ENCODE measurements at regions not wholly inside any gene's neighbourhood (a gene's known extent, or its start where the extent isn't known, plus 50 kb on each side); places are given as distances from the start of the nearest gene placed in this dataset.
"Not testable (repeated sequence)": the region's sequence is repeated elsewhere in the genome, so short reads cannot be mapped to it uniquely, and the experiment has no call there.

DNA sequence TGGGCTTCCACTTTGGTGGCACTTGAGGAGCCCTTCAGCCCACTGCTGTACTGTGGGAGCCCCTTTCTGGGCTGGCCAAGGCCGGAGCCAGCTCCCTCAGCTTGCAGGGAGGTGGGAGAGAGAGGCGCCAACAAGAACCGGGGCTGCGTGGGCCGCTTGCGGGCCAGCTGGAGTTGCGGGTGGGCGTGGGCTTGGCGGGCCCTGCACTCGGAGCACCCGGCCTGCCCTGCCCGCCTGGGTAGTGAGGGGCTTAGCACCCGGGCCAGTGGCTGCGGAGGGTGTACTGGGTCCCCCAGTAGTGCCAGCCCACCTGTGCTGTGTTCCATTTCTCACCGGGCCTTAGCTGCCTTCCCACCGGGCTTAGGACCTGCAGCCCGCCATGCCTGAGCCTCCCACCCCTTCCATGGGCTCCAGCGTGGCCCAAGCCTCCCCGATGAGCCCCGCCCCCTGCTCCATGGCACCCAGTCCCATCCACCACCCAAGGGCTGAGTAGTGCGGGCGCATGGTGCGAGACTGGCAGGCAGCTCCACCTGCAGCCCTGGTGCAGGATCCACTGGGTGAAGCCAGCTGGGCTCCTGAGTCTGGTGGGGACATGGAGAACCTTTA, 437.9 kb upstream of the API5 start:
- not testable (repeated sequence) for DNase-seq

DNA sequence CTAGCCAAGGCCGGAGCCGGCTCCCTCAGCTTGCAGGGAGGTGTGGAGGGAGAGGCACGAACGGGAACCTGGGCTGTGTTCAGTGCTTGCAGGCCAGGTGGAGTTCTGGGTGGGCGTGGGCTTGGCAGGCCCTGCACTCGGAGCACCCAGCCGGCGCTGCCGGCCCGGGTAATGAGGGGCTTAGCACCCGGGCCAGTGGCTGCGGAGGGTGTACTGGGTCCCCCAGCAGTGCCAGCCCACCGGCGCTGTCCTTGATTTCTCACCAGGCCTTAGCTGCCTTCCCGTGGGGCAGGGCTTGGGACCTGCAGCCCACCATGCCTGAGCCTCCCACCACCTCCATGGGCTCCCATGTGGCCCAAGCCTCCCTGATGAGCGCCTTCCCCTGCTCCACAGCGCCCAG, 430.5 kb upstream of the API5 start:
- not testable (repeated sequence) for DNase-seq

DNA sequence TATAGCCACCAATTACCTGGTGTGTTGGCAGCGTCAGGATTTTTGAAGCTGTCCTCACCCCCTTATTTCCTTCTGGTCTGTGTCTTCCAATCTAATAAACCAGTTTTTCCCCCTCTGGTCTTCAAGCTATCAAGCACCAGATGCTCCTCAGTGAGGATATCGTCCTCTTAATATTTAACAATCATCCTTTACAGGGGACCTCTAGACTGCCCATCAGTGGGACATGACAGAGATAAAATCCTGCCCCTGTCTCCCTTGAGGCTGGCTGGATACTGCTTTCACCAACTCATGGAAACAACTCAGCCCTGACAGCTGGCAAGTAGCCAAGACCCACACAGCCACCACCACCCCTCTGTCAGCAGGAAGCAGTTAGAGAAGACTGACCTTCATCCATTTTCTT, 421.0 kb upstream of the API5 start:
- DNase-seq, result no peak

DNA sequence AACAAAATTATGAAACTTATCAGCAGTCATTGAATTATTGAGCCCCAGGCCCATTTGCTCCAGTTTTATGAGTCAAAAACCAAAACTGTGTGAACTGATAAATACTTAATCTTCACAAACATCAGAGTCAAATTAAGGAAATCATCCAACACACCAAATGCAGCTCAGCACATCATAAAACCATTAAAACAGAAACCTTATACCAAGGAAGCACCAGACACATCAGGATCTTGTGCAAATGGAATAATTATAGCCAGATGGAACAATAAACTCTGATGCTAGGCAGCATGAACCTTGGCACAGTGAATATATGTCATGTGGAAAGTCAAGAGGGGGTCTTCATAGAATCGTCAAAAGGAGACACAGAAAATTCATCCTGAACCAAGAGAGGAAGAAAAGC, 410.7 kb upstream of the API5 start:
- no peak for DNase-seq

DNA sequence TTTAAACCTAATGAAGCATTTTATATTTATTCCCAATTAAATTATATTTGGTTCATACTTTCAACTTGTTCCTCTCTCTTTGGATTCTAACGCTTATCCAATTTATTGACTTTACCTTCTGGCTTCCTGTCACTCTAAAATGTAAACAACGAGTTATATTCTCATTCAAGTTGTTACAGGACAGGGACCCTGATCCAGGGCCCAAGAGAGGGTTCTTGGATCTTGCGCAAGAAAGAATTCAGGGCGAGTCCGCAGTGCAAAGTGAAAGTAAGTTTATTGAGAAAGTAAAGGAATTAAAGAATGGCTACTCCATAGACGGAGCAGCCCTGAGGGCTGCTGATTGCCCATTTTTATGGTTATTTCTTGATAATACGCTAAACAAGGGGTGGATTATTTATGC, 405.6 kb upstream of the API5 start:
- no peak for DNase-seq

DNA sequence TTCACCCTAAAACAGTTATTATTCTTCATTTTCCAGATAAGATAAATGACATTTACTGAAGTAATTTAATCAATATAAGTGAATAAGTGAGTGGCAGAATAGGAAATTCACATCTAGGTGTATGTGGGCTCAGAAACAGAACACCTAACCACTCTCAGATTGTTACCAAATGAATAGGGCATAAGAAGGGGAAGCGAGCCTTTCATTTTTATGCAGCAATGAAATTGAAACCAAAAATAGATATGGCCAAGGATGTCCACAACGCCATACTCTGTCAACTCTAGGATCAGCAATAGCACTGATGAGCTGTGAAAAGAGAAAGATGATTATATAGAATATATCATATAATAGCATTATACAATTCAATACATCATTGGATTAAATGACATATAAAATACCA, 398.1 kb upstream of the API5 start:
- DNase-seq, result no peak

DNA sequence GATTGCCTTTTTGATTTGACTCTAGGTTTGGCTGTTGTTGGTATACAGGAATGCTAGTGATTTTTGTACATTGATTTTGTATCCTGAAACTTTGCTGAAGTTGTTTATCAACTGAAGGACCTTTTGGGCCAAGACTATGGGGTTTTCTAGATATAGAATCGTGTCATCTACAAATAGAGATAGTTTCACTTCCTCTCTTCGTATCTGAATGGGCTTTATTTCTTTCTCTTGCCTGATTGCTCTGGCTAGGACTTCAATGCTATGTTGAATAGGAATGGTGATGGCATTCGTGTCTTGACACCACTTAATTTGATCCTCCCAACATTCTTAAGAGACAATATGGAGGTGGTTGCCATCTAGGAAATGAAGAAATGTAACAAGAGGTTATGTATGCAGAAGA, 388.1 kb upstream of the API5 start:
- DNase-seq, result no peak

DNA sequence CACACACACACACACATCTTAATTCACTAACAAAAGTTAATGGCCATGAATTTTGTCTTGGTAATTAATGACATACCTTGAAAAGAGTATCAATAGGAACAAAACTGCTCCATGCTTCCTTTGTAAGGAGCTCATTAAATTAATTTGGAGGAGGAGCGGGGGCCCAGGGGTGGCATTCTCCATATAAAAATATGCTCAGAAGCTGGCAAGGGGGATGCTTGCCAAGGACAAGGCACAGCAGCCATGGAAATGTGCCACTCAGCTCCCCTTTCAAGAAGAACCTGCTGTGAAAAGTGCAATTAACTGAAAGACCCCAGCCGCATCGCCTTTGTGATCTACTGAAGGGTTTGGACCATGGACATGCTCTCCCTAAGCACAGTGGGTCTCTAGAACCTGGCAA, 385.9 kb upstream of the API5 start:
- no peak for DNase-seq

DNA sequence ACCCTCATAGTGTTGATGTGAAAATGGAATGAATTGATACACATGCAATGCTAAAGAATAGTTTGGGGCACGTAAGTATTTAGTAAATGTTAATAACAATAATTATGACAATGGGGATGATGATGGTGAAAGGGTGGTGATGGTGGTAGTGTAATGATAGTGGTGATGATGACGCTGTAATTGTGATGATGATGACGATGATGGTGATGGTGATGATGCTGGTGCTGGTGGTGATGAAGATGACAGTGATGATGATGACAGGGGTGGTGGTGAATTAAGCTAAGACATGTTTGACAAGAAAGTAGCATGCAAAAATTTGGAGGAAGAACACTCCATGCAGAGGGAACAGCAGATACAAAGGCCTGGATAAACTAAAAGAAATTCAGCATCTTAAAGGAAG, 364.4 kb upstream of the API5 start:
- DNase-seq, result no peak

DNA sequence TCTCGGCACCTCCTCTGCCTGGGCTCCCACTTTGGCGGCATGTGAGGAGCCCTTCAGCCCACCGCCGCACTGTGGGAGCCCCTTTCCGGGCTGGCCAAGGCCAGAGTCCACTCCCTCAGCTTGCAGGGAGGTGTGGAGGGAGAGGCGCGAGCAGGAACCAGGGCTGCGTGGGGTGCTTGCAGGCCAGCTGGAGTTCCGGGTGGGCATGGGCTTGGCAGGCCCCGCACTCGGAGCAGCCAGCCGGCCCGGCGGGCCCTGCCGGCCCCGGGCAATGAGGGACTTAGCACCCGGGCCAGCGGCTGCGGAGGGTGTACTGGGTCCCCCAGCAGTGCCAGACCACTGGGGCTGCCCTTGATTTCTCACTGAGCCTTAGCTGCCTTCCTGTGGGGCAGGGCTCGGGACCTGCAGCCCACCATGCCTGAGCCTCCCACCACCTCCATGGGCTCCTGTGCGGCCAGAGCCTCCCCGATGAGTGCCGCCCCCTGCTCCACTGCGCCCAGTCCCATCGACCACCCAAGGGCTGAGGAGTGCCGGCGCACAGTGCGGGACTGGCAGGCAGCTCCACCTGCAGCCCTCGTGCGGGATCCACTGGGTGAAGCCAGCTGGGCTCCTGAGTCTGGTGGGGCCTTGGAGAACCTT, 361.9 kb upstream of the API5 start:
- not testable (repeated sequence) for DNase-seq

DNA sequence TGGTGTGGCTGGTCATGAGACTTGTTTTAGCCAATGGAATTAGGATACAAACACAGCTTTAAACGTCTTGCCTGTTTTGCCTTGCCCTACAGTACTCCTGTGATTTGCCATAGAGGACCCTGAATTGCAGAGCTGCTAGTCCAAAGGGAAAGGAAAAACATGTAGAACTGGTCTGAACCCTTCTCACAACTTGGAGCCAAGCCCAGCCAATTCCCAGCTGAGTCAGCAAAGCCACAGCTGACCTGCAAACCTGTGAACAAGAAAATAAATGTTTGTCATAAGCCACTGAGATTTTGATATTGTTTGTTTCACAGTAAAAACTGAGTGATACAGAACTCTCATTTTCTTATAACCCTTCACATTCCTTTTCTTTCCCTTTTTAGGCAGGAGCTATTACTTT, 360.5 kb upstream of the API5 start:
- no peak for DNase-seq

DNA sequence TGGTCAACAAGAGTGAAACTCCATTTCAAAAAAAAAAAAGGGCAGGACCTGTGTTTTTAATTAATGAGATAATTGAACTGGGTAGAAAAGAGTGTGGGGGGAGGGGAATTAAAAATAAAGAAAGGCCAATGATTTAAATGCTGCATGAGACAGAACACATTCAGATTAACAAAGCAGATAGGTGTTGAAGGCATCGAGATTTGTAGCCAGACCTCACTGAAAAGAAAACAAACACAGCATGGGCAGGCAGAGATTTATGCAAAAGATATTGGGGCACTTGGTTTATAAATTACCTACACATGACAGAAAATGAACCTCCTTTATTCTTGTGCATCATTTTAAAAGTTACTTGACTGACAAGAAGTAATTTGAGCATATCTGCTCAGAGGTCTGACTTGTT, 354.0 kb upstream of the API5 start:
- no peak for DNase-seq

DNA sequence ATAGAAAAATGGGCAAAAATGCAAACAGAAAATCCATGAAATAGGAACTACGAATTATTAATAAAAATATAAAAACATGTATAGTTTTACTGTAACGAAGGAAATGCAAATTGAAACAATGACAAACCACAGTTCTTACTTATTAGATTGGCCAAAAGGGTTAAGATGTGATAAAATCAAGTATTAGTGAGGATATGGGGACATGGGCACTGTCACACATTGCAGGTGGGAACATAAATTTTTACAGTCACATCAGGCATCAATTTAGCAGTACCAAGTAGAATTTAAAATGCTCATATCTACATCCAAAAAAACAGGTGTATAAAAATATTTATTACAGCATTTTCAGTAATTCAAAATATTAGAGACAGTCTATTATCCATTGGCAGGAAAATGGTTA, 353.2 kb upstream of the API5 start:
- no peak for DNase-seq

DNA sequence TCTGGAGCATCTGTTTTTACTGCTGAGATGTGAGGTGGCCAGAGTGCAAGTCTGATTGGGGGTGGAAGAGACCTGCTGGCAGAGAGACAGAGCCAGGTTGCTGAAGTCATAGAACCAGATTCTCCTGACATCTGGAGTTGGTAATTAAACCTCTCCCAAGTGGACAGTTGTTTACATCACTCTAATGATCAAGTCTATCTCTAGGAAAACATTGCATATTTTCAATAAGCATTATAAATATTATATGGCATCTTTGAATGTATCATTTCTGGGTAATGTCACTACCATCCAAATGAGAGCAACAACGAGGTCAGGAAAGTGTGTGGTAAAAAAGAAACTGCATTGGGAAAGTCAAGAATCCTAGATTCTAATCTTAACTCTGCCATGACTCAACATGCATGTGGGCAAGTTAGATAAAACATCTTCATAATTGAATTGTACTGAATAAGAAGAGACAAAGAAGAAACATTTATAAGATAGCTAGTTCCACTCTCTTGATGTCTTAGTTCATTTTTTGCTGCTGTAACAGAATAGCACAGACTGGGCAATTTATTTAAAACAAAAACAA, 351.2 kb upstream of the API5 start:
- no peak for DNase-seq

DNA sequence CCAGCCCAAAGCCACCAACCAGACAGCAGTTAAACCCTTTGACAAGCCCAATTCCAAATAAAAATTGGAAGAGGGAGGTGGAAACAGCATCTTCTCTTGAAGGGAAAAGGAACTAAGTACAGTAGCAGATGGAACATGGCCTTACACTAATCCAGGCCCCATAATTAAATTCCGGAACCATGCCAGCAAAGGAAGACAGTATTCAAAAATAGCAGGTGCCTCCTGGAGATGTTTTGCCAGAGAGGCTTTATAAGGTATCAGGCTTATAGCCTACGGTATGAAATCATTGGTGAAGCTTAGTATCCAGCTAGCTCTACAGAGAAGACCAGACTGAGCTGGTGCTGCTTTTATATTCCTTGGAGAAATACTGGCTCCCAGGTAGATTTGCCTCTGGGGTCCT, 344.1 kb upstream of the API5 start:
- no peak for DNase-seq

DNA sequence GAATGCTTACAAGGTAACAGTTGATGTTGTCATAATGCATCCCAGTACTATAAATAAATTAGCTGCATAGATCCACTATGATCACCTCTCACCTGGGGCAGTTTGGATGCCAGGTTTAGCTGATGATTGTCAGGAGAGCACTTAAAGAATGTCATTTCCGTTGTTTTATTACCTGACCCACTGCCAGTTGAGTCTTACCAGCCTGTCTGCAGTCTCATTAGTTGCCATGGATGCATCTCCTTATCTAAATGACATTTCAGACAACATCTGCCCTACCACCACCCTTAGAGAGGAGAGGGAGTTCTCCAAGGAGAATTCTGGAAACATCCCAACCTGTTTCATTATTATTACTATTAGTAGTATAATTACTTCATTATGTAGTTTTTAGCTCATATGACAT, 339.1 kb upstream of the API5 start:
- peak; percentile 79 to 82 for DNase-seq

DNA sequence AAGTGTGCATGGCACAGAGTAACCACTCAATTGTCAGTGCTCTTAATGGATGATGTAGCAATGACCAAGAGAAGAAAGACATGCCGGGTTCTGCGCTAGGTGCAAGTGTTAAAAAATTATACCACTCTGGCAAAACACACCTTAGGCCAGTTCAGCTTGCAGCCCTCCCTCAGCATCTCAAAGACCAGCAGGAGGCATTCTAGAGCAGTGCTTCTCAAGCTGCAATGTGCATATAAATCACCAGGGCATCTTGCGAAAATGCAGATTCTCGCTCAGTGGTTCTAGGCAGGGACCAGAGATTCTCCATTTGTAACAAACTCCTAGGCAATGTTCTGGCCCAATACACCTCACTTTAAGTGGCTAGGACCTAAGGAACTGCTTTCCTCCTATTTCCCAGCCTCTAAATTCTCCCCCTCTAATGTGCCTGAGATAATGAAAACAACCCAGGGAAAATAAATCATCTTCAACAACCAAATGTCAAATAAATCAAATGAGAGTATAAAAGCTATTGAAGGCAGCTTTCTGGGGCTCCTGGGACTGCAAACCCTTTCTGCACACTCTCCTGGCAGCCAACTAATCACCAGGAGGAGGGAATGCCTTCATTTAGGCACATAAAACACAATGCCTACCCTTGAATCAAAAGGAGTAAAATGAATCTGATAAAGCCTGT, 337.2 kb upstream of the API5 start:
- peak; percentile 69 to 91 for DNase-seq

DNA sequence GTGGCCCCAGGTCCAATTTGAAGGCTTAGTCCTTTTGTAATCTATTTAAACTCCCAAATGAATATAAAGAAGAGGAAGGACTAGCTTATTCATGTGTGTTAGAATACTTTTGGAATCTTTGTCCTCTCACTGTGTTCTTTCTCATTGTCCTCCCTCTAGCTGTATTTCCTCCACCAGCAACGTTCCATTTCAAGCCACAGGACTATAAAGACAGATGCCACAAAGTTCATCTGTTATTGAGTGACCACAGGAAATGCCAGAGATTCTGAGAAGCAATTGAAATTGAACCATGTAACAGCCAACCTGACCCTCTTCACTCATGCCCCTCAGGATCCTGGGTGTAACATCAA, 336.6 kb upstream of the API5 start:
- DNase-seq, result no peak

DNA sequence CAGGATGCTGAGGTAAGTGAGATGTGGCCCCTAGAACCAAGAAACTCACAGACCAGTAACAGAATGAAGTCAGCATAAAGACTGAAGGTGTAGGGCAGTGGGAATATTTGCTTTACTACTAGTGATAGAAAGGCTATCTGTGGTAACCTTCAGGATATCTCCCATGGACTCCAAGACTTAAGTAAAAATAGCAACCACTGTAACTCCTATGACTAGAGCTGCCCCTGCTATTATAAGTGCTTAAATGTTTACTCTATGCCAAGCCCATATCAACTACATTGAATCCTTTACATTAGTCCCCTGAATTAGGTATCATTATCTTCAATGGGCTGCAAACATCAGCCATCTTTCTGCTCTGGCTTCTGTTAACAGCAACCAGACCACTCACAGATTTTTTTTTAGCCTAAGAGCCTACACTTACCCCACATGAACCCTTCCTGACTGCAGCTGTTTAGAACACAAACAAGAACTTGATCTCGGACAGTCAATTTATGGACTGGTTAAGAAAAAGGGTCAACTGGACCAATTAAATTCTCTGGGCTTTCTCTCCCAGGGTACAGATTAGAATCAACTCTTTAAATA, 335.1 kb upstream of the API5 start:
- DNase-seq, result peak; percentile 12 to 29

DNA sequence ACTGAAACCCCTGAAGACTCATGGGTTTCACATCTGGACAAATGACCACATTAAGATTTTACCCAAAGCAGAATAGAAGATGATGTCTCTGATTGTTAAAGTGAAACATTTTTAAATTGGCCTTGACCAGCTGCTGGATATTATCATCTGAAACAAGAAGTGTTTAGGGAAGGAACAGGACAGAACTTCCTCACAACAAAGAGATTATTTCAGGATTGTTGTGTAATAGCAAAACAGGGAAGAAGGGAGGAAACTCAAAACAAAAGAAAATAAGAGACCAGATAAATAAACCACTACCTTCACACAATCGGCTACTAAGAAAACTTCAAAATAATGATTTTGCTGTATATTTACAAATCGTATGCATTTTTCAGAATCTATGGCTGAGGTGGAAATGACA, 319.2 kb upstream of the API5 start:
- no peak for DNase-seq

DNA sequence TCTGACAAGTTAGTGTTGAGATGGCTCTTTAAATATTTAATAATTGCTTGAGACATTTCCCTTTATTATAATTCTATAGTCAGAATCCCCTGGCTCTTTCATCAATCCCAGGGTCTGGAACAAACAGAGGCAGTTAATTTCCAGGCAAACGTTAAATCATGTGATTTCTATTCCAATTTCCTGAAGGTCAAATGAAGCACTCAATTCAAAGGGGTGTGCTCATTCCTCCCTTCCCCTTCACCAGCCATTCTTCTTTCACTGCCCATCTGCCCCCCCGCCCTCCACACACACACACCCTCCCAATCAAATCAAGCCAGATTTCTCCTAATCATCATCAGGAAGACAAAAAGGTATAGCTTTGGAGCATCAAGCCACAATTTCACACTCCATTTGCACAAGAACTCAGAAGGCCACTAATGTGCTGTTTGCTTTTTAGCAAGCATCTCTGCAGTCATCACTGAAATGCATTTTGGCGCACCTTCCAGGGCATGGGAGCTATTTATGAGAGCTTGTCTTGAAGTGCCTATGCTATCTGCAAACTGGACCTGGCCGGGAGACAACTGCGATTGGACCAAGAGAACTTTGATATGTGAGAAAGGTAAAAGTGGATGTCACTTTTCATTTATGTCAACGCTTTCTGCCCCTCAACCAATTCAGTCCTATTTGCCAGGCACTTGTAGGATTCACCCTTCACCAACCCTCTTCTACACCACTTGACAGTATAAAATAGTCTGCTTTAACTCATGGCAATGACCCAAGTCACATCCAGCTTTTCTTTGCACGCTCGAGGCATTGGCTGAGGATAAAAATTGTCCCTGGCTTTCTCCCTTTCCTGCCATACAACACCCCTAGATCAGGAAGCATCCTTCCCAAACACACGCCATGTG, 315.1 kb upstream of the API5 start:
- peak; percentile 95 to 98 for DNase-seq

DNA sequence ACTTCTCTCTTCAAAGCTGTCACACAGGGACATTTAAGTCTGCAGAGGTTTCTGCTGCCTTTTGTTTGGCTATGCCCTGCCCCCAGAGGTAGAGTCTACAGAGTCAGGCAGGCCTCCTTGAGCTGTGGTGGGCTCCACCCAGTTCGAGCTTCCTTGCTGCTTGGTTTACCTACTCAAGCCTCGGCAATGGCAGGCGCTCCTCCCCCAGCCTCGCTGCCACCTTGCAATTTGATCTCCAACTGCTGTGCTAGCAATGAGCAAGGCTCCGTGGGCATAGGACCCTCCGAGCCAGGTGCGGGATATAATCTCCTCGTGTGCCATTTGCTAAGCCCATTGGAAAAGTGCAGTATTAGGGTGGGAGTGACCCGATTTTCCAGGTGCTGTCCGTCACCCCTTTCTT, 306.9 kb upstream of the API5 start:
- not testable (repeated sequence) for DNase-seq

DNA sequence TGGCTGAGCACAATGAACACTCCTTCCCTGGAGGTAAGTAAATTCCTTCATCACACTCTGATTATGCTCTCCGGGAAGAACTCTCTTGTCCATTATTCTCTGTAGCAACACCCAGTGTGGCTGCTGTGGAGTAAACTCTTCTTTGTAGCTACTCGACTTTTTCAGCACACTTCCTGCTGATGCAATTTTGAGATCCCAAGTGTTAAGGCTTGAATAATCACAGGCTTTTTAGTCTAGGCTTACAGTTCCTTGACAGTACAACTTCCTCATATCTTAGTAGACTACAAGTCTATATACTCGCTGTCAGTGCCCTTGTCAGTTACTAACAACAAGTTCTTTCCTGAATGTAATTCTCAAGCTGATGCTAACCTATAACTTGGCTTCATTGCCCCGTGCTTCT, 301.8 kb upstream of the API5 start:
- no peak for DNase-seq

All from NCI-H187 (cell line).